Muscle of arm (tissue), 1 donor: ENCODE measurements at regions not wholly inside any gene's neighbourhood (a gene's known extent, or its start where the extent isn't known, plus 50 kb on each side); places are given as distances from the start of the nearest gene placed in this dataset.
"Not testable (repeated sequence)": the region's sequence is repeated elsewhere in the genome, so short reads cannot be mapped to it uniquely, and the experiment has no call there.

Experiments
- DNase-seq: peaks from one replicate; pipeline ENCODE4 v3.0.0-alpha.2; 2013

- DNase-seq = no peak
Observed at GRCh38 chr7:68980011-68980410, 618.3 kb upstream of the AUTS2 start.

- DNase-seq = not testable (repeated sequence)
Observed at GRCh38 chr7:68980432-68980831, 617.8 kb upstream of the AUTS2 start.

- no peak for DNase-seq
Observed at GRCh38 chr7:68984306-68984705, 614.0 kb upstream of the AUTS2 start.

DNA sequence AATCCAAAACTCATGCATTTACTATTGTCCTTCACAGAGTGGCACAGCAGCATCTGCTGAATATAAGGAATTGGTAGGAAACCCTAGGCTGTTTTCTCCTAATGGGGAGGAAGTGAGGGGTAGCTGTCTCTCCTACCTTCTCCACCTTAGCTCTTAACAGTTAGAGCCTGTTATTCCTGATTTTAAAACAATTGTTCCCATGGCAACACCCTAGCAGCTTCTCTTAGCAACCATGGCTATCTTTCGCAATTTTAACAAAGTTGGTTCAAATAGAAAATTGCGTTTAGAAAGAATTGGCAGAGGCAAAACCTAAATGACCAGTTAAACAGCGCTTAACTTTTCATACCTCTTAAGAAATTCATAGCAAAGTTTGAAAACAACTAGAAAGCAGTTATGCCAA lies 603.4 kb upstream of the AUTS2 start:
- no peak for DNase-seq

- DNase-seq = no peak
Observed at GRCh38 chr7:68998136-68998535, 600.1 kb upstream of the AUTS2 start.

DNA sequence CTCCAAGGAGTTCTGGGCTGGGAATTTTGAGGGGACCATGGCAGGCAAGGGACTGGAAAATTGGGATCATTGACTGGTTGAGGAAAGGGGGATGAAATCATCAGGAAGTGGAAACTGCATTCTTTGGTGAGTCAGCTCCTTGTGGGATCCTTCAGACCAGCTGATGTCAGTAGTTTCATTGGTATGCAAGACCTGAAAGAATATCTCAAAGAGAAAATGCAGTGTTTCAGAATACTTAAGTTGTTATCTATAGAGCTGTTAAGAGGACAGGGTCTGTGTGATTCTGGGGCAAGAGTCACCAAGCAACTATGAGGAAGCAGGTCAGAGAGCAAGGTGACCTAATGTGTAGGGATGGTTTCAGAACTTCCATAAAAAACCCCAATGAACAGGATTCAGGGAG lies 595.9 kb upstream of the AUTS2 start:
- DNase-seq = no peak

- no peak for DNase-seq
Observed at GRCh38 chr7:69012149-69012548, 586.1 kb upstream of the AUTS2 start.

DNA sequence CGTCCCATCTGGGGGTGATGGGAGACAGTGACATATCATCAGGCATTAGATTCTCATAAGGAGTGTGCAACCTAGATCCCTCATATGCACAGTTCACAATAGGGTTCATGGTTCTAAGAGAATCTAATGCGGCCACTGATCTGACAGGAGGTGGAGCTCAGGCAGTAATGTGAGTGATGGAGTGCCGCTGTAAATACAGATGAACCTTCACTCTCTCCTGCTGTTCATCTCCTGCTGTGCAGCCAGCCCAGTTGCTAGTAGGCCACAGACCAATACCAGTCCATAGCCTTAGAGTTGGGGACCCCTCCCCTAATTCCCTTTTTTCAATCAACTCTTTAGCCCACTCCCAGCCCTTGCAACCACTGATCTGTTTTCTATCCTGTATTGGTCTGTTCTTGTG lies 581.1 kb upstream of the AUTS2 start:
- DNase-seq = no peak

DNA sequence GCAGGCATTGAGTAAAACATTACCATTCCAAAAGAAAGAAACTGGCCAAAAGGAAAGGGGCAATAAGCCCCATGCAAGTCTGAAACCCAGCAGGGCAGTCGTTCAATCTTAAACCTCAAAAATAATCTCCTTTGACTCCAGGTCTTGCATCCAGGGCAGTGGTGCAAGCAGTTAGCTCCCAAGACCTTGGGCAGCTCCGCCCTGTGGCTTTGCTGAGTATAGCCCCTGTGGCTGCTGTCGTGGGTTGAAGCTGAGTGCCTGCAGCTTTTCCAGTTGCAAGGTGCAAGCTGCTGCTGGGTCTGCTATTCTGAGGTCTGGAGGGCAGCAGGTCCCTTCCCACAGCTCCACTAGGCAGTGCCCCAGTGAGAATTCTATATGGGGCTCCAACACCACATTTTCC lies 580.1 kb upstream of the AUTS2 start:
- no peak for DNase-seq

GRCh38 chr7:69019437-69019836 lies 578.8 kb upstream of the AUTS2 start:
- no peak for DNase-seq

- no peak for DNase-seq
Observed at GRCh38 chr7:69020536-69020935, 577.7 kb upstream of the AUTS2 start.

- no peak for DNase-seq
Observed at GRCh38 chr7:69025249-69025648, 573.0 kb upstream of the AUTS2 start.

GRCh38 chr7:69032848-69033247 lies 565.4 kb upstream of the AUTS2 start:
- no peak for DNase-seq

GRCh38 chr7:69035826-69036225 lies 562.4 kb upstream of the AUTS2 start:
- no peak for DNase-seq

GRCh38 chr7:69036301-69036700 lies 562.0 kb upstream of the AUTS2 start:
- DNase-seq = no peak

GRCh38 chr7:69038915-69039314 lies 559.4 kb upstream of the AUTS2 start:
- no peak for DNase-seq

DNA sequence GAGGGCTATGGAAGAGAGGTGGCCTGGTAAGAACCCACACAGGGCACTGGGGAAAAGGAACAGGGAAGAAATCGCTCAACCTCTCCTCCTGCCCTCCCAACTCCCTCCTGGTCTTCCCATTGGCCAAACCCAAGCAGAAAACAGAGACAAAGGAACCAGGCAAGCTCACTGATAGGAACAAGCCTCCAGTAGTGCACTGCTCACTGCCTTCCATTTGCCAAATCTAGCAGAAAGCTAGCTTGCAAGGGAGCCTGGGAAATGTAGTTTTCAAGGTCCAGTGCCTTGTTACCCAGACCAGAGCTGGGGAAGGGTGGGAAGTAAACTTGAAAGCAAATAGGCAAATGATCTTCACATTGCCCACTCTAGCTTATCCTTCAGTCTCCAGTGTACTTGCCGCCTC lies 556.1 kb upstream of the AUTS2 start:
- DNase-seq = no peak

DNA sequence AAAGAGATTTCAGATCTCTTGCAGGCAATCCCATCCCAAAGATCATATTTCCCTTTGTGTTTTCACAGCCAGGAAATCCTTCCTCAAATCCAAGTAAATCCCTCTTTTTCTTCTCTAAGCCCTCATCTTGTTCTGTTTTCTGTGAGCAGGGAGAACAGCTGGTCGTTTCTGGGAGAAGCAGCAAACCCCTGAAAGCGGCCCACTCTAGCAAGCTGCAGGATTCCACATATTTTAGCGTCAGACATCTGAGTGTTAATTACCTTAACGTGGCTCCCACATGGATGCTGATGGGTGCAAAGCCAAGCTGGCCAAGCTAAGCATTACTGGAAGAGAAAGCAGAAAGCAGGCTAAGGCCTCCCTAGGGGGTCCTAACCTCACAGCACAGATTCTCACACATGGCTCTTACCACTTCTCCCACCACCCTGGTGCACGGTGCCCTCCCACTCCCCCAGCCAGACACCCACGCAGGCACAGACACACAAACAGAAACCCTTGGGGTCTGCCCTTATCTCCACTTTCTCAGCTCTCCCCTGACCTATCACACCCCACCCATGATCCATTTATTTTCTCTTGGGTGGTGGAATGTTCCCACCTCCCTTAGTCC lies 551.0 kb upstream of the AUTS2 start:
- DNase-seq = peak; percentile 22

DNA sequence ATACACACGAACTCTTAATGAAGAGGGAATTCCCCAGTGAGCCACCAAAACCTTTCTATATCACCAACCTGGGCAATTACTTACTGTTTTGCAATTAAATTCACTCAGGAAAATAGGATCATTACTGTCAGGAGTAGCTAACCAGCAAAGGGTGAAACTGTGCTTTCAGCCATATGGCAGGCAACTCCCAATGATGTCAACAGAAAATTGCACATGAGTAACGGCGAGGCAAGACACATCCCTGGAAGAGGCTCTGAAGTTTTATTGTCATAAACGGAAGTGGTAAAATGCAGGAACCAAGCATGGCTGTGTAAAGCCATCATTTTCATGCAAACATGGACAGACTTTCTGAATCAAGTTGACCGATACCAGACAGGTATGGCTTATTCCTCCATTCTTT lies 548.9 kb upstream of the AUTS2 start:
- peak; percentile 10 for DNase-seq

DNA sequence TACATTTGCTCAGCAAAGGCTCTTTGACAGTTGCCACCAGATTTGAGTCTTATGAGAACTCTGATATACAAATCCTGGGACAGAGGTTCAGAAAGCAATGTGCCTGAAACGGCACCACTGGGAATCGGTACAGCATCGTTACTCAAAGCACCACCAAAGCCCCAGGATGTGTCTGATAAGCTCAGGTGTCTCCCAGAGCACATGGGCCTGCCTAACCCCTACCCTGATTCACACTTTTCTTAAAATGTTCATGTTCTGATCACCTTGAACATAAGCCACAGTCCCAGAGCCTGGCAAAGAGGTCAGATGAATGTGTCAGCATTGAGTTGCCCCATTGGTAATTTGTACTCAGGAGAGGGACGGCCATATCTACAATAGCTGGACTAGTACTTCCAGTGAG lies 545.8 kb upstream of the AUTS2 start:
- DNase-seq = no peak

DNA sequence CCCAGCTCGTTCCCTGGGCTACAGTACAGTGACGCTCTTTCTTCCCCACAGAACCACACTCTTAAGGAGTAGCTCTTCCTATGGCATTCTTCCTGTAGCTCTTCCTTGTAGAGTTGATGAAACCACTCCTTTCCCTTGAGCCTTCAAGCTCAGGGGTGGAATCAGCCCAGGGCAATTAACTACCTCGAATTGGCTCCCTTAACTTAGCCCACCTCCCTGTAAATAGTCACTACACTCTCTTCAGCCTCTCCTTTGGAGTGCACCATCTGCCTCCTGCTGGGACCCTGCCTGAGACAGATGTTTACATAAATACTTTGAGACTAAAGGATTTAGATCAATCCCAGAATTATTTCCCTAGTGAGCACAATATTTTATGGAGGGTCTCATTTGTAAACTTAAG lies 537.8 kb upstream of the AUTS2 start:
- no peak for DNase-seq

GRCh38 chr7:69062020-69062765 lies 536.1 kb upstream of the AUTS2 start:
- DNase-seq = no peak

DNA sequence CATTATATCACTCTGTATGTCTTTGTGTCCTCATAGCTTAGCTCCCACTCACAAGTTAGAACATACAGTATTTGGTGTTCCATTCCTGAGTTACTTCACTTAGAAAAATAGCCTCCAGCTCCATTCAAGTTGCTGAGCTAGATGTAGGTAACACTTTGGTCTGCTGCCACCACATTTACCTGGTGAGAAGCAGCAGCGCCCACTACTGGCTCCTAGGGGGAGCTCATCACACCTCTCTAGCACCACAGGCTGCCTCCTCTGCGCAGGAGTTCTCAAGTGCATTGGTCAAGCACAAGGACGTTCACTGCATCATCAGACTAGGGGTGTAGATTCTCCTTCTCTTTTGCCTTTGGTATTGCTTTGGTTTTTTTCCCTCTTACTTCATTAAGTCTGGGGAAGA lies 530.9 kb upstream of the AUTS2 start:
- DNase-seq = no peak

DNA sequence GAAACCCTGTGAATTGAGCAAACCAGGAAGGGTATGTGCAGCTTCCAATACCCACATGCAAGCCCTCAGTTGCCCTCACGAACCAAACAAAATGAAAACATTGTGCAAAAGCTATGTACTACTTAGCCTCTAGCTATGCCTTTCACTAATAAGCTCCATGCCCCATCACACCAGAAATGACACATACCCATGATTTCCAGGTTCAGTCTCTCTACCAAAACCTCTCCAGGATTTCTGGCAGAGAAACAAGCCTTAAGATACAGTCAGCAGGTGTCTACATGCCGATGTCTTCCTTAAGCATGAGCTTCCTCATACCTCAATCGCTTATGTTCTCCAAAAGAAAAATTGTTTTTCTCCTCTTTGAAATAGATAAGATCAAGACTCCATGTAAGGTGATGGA lies 527.8 kb upstream of the AUTS2 start:
- DNase-seq = no peak
